OCI-LY7 (cell line): ENCODE measurements at regions not wholly inside any gene's neighbourhood (a gene's known extent, or its start where the extent isn't known, plus 50 kb on each side); places are given as distances from the start of the nearest gene placed in this dataset.

Source experiments
- BruUV-seq: library from RNA; stranded (reverse); fragments of 400-500 nt; replicated peaks from 2 replicates; lab custom pipeline; 2021; lab: Mats Ljungman, UMichigan
- CTCF ChIA-PET: fragments of 300-600 bp; sonication (Branson Sonifier 250); formaldehyde crosslinking; loops from one replicate; lab custom pipeline; 2022; ENCODE audit warnings: antibody characterized with exemption; ENCODE audit not compliant: unreplicated experiment; lab: Charles Lee
- POLR2A ChIA-PET: fragments of 300-600 bp; sonication (Branson Sonifier 250); formaldehyde crosslinking; loops from one replicate; lab custom pipeline; 2022; ENCODE audit warnings: antibody characterized with exemption; lab: Charles Lee
- DNase-seq: peaks from one replicate; pipeline ENCODE4 v3.0.0-alpha.2; 2015; ENCODE audit warnings: low spot score
- H2AFZ ChIP-seq: fragments of 200-600 bp; sonication (generic), shearing (Covaris generic); 2 replicates; pipeline ENCODE4 v1.6.1; 2014; ENCODE audit warnings: mild to moderate bottlenecking, antibody characterized with exemption, low read length, moderate library complexity
- H3K27ac ChIP-seq: fragments of 200-600 bp; sonication (generic); 2 replicates; pipeline ENCODE4 v1.5.1; 2014; ENCODE audit warnings: mixed run types, low read depth, mild to moderate bottlenecking, moderate library complexity, low read length, inconsistent platforms; ENCODE audit not compliant: poor library complexity, severe bottlenecking
- H3K36me3 ChIP-seq: fragments of 200-600 bp; sonication (generic); 2 replicates; pipeline ENCODE4 v1.6.1; 2014; ENCODE audit warnings: mild to moderate bottlenecking, antibody characterized with exemption, low read length, moderate library complexity, mixed read lengths; ENCODE audit not compliant: insufficient read depth
- H3K4me1 ChIP-seq: fragments of 200-600 bp; sonication (generic); 2 replicates; pipeline ENCODE4 v1.5.1; 2014; ENCODE audit warnings: mild to moderate bottlenecking, low read length; ENCODE audit not compliant: insufficient read depth, poor library complexity, severe bottlenecking
- H3K4me2 ChIP-seq: fragments of 200-600 bp; sonication (generic); 2 replicates; pipeline ENCODE4 v1.6.1; 2014; ENCODE audit warnings: mild to moderate bottlenecking, low read length
- H3K4me3 ChIP-seq: fragments of 200-600 bp; sonication (generic); 2 replicates; pipeline ENCODE4 v1.5.1; 2014; ENCODE audit warnings: mild to moderate bottlenecking, low read depth, low read length; ENCODE audit not compliant: poor library complexity, severe bottlenecking
- H3K79me2 ChIP-seq: fragments of 200-600 bp; sonication (generic); 2 replicates; pipeline ENCODE4 v1.6.1; 2016; ENCODE audit warnings: low read depth, mild to moderate bottlenecking, low read length, moderate library complexity, mixed read lengths; ENCODE audit not compliant: insufficient read depth
- H3K9me2 ChIP-seq: fragments of 200-600 bp; sonication (generic); 2 replicates; pipeline ENCODE4 v1.6.1; 2016; ENCODE audit warnings: mild to moderate bottlenecking, low read length, mixed read lengths; ENCODE audit not compliant: insufficient read depth
- H3K9me3 ChIP-seq: fragments of 200-600 bp; sonication (generic); 2 replicates; pipeline ENCODE4 v1.6.1; 2014; ENCODE audit warnings: mild to moderate bottlenecking, mixed run types, low read length, mixed read lengths
- H4K20me1 ChIP-seq: fragments of 200-600 bp; sonication (generic); 2 replicates; pipeline ENCODE4 v1.6.1; 2014; ENCODE audit warnings: mild to moderate bottlenecking, antibody characterized with exemption, low read length, moderate library complexity, mixed read lengths; ENCODE audit not compliant: insufficient read depth
- EZH2phosphoT487 ChIP-seq: fragments of 200-600 bp; sonication (generic); IDR thresholded peaks from 2 replicates; pipeline ENCODE4 v1.6.1; 2018; ENCODE audit warnings: low read depth, borderline replicate concordance, mild to moderate bottlenecking, mixed run types, antibody characterized with exemption, low read length, moderate library complexity, mixed read lengths
- intact Hi-C: fragments of 100-400 bp; cut with micrococcal nuclease; formaldehyde crosslinking; loops from one replicate; pipeline ENCODE4 v1.10.0; 2022; ENCODE audit not compliant: unreplicated experiment
- TF ChIP-seq, protein P1 (sequence below): fragments of 200-600 bp; sonication (generic); conservative IDR thresholded peaks from 2 replicates; pipeline ENCODE4 v1.5.1; 2014; ENCODE audit warnings: mild to moderate bottlenecking, antibody characterized with exemption, low read length, moderate library complexity, mixed read lengths

DNA sequence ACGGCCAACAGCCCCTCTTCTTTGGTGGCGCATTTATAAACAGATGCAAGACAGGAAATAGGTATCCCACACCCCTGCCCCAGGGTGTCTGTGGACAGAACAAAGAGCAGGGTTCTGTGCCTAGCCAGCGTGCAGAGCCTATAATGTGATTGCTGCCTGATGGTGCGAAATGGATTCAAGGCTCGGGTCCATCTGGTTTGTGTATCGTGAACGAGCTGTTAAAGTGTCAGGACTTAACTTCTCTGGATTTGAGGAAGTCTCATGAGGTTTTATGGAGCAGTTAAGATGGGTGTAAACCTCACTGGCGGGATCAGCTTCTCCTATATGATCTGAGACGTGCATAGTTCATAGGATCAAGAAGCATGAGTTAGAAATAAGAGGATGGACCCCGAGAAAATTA, 388.7 kb upstream of the TBX3 start:
- Histone ChIP-seq H2AFZ (no peak overlapping the region), H3K4me1 (no peaks in the 10 kb centered on the region), H3K4me3 (no peak overlapping the region), H3K36me3 (no peaks in the 10 kb centered on the region), H3K27ac (no peak overlapping the region), H3K9me2 (no peaks in the 10 kb centered on the region), H3K79me2 (no peaks in the 10 kb centered on the region), H3K9me3 (no peaks in the 10 kb centered on the region), H4K20me1 (no peaks in the 10 kb centered on the region), H3K4me2 (no peak overlapping the region)
- BruUV-seq = no TSS peak
- ChIA-PET POLR2A (no interaction called here), CTCF (no interaction called here)
- TF ChIP-seq, protein P1, sequence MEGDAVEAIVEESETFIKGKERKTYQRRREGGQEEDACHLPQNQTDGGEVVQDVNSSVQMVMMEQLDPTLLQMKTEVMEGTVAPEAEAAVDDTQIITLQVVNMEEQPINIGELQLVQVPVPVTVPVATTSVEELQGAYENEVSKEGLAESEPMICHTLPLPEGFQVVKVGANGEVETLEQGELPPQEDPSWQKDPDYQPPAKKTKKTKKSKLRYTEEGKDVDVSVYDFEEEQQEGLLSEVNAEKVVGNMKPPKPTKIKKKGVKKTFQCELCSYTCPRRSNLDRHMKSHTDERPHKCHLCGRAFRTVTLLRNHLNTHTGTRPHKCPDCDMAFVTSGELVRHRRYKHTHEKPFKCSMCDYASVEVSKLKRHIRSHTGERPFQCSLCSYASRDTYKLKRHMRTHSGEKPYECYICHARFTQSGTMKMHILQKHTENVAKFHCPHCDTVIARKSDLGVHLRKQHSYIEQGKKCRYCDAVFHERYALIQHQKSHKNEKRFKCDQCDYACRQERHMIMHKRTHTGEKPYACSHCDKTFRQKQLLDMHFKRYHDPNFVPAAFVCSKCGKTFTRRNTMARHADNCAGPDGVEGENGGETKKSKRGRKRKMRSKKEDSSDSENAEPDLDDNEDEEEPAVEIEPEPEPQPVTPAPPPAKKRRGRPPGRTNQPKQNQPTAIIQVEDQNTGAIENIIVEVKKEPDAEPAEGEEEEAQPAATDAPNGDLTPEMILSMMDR = no peak
- no peak for TF ChIP-seq EZH2phosphoT487
- DNase-seq = no peak
- intact Hi-C loops = no loop called here

DNA sequence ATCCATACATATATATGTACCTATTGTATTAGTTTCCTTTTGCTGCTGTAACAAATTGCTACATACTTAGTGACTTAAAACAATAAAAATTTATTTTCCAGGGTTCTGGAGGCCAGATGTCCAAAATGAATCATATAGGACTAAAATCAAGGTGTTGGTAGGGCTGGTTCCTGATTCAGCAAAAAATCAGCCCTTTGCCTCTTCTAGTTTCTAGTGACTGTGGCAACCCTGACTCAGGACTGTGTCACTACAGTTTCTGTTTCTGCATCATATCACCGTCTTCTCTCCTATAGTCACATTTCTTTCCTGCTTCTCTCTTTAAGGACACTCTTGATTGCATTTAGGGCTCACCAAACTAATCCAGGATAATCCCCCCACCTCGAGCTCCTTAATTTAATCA, 386.3 kb upstream of the TBX3 start:
- no peak for DNase-seq
- H2AFZ ChIP-seq = no peak overlapping the region
- TF ChIP-seq, protein P1 = no peak
- no peak for TF ChIP-seq EZH2phosphoT487
- no peak overlapping the region for H3K27ac ChIP-seq
- no TSS peak for BruUV-seq
- CTCF ChIA-PET = no interaction called here
- intact Hi-C loops = no loop called here
- no peaks in the 10 kb centered on the region for H3K79me2 ChIP-seq
- no peaks in the 10 kb centered on the region for H4K20me1 ChIP-seq
- no peaks in the 10 kb centered on the region for H3K9me3 ChIP-seq
- H3K9me2 ChIP-seq = no peaks in the 10 kb centered on the region
- H3K4me3 ChIP-seq = no peak overlapping the region
- H3K36me3 ChIP-seq = no peaks in the 10 kb centered on the region
- no peak overlapping the region for H3K4me2 ChIP-seq
- H3K4me1 ChIP-seq = no peaks in the 10 kb centered on the region
- POLR2A ChIA-PET = no interaction called here

DNA sequence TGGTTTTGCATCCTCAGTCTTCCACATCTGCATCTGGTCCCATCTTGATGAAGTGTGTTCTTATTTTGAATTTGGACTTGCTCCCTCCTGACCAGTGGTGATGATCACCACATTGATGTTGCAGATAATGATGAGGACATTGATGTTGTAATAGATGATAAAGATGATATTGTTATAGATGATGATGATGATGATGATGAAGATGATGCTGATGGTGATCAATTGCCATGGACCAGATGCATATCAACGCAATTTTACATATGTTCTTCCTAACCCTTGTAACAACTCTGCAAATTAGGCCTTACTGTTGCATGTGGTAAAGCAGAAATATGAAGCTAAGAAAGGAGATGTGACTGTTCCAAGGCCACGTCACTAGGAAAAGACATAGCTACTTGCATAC, 380.3 kb upstream of the TBX3 start:
- no peak for TF ChIP-seq EZH2phosphoT487
- TF ChIP-seq, protein P1 = no peak
- ChIA-PET POLR2A (no interaction called here), CTCF (no interaction called here)
- Histone ChIP-seq H3K9me3 (no peaks in the 10 kb centered on the region), H2AFZ (no peak overlapping the region), H3K79me2 (no peaks in the 10 kb centered on the region), H3K4me1 (no peaks in the 10 kb centered on the region), H3K36me3 (no peaks in the 10 kb centered on the region), H3K9me2 (no peaks in the 10 kb centered on the region), H3K4me3 (no peak overlapping the region), H3K27ac (no peak overlapping the region), H4K20me1 (no peaks in the 10 kb centered on the region), H3K4me2 (no peak overlapping the region)
- DNase-seq = no peak
- BruUV-seq = no TSS peak
- intact Hi-C loops = no loop called here
